ENCODE measurements at regions not wholly inside any gene's neighbourhood (a gene's known extent, or its start where the extent isn't known, plus 50 kb on each side); places are given as distances from the start of the nearest gene placed in this dataset.
"Not testable (repeated sequence)": the region's sequence is repeated elsewhere in the genome, so short reads cannot be mapped to it uniquely, and the experiment has no call there.

DNA sequence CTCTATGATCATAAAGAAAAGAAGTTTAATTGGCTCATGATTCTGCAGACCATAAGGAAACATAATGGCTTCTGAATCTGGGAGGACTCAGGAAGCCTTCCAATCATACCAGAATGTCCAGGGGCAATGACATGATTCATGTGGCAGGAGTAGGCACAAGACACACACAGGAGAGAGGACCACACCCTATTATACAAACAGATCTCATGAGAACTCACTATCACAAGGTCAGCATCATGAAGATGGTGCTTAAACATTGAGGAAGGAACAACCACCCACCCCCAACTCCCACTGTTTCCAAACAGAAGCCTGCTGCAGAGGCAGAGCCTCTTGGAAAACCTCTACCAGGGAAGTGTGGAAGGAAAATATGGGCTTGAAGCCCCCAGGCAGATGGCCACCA is 267.4 kb downstream of the POTED start:
- in situ Hi-C loops (cut with HindIII; ENCODE audit: low pct_unique_long_range_greater_than_20kb, low sequenced_read_pairs), result not testable (repeated sequence)

DNA sequence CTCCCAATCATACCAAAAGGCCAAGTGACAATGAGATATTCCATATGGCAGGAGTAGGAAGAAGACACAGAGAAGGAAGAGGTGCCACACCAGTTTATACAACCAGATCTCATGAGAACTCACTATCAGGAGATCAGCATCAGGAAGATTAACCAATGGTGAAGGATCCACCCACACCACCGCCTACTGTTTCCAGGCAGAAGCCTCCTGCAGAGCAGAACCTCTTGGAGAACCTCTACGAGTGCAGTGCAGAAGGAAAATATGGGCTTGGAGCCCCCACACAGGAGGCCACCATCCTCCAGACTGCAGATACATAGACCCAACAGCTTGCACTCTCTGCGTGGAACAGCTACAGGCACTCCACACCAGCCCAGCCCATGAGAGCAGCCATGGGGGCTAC is 264.4 kb downstream of the POTED start:
- in situ Hi-C loops (cut with HindIII; ENCODE audit: low pct_unique_long_range_greater_than_20kb, low sequenced_read_pairs); DNase-seq (ENCODE audit: low read depth, low spot score): not testable (repeated sequence)

More for the DNA sequence above, 267.4 kb downstream of the POTED start:
- not testable (repeated sequence) for DNase-seq (ENCODE audit: low read depth, low spot score)

DNA sequence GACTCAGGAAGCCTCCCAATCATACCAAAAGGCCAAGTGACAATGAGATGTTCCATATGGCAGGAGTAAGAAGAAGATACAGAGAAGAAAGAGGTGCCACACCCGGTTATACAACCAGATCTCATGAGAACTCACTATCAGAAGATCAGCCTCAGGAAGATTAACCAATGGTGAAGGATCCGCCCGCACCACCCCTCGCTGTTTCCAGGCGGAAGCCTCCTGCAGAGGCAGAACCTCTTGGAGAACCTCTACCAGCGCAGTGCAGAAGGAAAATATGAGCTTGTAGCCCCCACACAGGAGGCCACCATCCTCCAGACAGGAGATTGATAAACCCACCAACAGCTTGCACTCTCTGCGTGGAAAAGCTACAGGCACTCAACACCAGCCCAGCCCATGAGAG is 245.1 kb downstream of the POTED start:
- no peak for DNase-seq (ENCODE audit: low read depth, low spot score)
- in situ Hi-C loops (cut with HindIII; ENCODE audit: low pct_unique_long_range_greater_than_20kb, low sequenced_read_pairs), result no loop called here

DNA sequence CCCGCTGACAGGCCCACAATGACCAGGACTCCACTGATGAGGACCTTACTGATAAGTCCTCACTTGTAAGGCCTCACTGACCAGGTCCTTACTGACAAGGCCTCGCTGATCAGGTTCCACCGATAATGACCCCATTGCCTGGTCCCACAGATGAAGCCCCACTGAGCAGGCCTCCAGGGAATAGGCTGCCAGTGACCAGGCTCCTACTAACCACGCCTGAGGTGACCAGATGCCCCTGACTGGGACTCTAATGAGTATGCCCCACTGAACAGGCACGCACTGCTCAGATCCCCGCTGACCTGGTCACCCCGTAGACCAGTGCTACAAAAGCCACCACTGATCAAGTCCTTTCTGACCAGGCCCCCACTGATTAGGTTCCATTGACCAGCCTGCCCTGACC is 241.2 kb downstream of the POTED start:
- in situ Hi-C loops (cut with HindIII; ENCODE audit: low pct_unique_long_range_greater_than_20kb, low sequenced_read_pairs); DNase-seq (ENCODE audit: low read depth, low spot score): not testable (repeated sequence)

DNA sequence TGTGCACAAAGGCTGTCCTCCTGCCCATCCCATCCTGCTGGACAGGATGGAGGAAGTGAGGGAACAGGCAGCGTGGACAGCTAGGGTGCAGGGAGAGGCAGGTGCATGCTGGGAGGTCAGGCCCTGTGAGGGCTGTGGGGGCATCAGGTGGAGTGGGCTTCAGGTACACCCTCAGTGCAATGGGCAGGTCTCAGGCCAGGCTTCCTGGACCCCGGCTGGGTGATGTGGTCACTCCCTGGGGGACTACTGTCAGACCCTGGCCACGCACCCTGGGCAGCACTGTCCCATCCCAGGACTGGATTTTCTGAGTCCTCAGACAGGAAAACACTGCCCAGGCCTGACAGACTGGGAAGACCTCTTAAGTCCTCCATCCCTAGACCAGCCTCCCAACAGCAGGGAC is 239.9 kb downstream of the POTED start:
- DNase-seq (ENCODE audit: low read depth, low spot score); in situ Hi-C loops (cut with HindIII; ENCODE audit: low pct_unique_long_range_greater_than_20kb, low sequenced_read_pairs): not testable (repeated sequence)

DNA sequence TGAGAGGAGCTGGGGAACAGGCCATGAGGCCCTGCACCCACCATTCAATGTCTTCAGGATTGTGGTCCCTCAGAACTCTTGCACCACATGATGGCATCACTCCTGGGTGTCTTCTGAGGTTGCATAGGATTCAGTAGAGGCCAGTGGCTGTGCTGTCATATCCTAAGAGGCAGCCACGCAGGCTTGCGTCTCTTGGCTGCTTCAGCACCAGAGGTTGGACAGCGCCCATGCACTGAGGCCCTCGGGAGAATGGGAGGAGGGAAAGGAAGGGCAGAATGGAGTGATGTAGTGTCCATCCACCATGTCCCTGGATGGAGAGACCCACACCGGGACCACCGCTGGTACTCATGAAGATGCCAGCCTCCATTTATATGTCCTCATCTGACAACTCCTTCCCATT is 237.1 kb downstream of the POTED start:
- DNase-seq (ENCODE audit: low read depth, low spot score); in situ Hi-C loops (cut with HindIII; ENCODE audit: low pct_unique_long_range_greater_than_20kb, low sequenced_read_pairs): not testable (repeated sequence)

DNA sequence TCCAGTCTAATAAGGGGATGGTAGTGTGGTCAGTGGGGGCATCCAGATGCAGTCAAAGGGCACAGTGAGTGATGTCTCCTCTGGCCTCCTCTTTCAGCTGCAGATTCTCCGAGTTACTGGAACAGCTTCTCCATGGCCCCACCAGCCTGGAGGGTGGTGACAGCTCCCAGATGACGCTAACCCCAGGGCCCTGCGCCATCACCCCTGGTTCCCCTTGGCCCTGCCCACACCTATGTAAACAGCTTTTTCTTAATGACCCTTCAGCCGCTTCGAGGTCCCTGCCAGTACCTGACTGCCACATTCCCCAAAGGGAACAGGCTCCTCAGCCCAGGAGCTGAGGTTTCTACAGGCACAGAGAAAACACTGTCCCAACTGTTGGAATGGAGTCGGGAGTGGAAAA is 235.0 kb downstream of the POTED start:
- DNase-seq (ENCODE audit: low read depth, low spot score); in situ Hi-C loops (cut with HindIII; ENCODE audit: low pct_unique_long_range_greater_than_20kb, low sequenced_read_pairs): not testable (repeated sequence)

DNA sequence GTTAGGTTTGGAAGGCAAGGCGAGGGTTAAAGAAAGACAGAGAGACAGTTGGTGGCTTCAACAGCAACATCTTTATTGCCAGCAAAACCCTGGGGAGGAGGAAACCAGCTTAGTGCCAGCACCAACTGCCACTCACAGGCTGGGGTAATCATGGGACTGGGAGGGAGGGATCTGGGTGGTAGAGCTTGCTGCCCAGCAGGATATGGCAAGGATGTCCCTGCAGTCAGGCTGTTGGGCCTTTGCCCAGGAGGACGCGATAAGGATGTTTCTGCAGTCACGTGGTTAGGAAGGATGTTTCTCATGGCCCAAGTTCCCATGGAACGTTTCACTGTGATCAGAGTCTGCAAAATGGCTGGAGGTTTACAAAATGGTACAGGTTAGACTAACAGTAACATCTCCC is 233.5 kb downstream of the POTED start:
- DNase-seq (ENCODE audit: low read depth, low spot score); in situ Hi-C loops (cut with HindIII; ENCODE audit: low pct_unique_long_range_greater_than_20kb, low sequenced_read_pairs): not testable (repeated sequence)

DNA sequence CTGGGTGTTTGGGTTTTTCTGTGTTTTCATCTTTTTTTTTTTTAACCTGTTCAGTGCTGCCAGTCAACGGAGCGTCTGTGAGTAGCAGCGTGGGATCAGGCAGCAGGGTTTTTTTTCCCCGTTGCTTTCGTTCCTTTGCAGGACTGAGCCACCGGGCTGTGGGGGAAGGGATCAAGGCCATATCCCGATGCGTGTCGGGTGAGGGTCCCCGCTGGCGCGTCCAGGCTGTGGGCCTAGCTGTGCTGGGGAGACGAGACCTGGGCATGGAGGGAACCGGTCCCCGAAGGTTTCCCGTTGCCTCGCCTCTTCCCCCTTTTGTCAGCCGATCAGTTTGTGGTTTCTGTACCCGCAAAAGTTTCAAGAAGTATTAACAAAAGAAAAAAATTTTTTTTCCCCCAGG is 218.1 kb downstream of the POTED start:
- in situ Hi-C loops (cut with HindIII; ENCODE audit: low pct_unique_long_range_greater_than_20kb, low sequenced_read_pairs); DNase-seq (ENCODE audit: low read depth, low spot score): not testable (repeated sequence)

DNA sequence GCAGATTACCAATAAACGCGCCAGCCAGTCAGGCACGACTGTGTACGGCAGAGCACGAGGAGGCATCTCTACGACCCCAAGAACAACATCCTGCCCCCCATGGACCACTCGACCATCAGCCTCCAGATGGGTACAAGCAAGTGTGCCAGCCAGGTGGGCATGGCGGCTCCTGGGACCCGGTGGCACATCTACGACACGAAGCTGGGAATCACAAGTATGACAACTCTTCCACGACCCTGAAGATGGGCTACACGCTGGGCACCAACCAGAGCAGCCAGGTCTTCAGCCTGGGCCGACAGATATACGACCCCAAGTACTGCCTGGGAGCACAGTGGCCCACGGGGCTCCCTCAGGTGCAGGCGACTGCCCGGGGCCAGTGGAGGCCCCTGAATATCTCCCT is 217.6 kb downstream of the POTED start:
- DNase-seq (ENCODE audit: low read depth, low spot score), result no peak
- in situ Hi-C loops (cut with HindIII; ENCODE audit: low pct_unique_long_range_greater_than_20kb, low sequenced_read_pairs), result no loop called here

DNA sequence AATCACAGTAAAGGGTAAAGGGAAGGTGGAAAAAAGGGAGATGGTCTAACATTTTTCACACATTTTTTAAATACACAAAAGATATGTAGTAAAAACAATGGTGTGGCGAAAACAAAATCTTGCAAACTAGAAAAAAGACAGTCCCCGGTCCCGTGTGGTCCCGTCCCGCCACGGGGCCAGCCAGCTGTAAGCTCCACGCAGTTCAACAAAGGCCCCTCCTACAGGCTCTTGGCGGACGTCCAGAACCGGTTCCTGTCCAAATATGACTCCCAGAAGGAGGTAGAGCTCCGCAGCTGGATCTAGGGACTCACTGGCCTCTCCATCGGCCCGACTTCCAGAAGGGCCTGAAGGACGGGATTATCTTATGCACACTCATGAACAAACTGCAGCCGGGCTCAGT is 216.9 kb downstream of the POTED start:
- DNase-seq (ENCODE audit: low read depth, low spot score); in situ Hi-C loops (cut with HindIII; ENCODE audit: low pct_unique_long_range_greater_than_20kb, low sequenced_read_pairs): not testable (repeated sequence)

DNA sequence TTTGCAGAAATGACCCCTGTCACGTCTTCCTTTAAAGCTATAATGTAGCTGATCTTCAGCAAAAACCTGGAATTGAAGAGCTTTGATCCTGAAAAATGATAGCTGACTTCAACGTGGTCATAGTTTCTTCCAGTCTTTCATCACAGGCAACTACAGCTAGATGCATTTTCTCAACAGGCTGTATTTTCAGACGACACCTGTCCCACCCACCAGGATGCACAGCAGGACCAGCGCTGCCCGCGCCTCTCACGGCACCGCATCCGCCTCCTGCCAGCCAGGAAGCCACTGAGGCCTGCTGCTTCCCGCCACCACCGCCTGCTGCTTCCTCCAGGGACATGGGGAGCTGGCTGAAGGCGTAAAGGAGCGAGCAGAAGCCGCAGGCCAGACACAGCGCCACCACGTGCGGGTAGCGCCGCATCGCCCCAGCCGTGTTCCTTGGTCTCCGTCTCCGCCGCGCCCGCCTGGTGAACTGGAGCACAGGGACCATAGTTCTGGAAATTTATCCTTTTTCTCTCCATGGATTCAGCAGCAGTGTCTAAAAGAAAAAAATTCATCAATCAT is 215.7 kb downstream of the POTED start:
- DNase-seq (ENCODE audit: low read depth, low spot score); in situ Hi-C loops (cut with HindIII; ENCODE audit: low pct_unique_long_range_greater_than_20kb, low sequenced_read_pairs): not testable (repeated sequence)

DNA sequence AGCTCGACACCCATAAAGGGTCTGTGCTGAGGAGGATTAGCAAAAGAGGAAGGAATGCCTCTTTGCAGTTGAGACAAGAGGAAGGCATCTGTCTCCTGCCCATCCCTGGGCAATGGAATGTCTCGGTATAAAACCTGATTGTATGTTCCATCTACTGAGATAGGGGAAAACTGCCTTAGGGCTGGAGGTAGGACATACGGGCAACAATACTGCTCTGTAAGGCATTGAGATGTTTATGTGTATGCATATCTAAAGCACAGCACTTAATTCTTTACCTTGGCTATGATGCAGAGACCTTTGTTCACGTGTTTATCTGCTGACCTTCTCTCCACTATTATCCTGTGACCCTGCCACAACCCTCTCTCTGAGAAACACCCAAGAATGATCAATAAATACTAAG is 210.7 kb downstream of the POTED start:
- in situ Hi-C loops (cut with HindIII; ENCODE audit: low pct_unique_long_range_greater_than_20kb, low sequenced_read_pairs); DNase-seq (ENCODE audit: low read depth, low spot score): not testable (repeated sequence)

DNA sequence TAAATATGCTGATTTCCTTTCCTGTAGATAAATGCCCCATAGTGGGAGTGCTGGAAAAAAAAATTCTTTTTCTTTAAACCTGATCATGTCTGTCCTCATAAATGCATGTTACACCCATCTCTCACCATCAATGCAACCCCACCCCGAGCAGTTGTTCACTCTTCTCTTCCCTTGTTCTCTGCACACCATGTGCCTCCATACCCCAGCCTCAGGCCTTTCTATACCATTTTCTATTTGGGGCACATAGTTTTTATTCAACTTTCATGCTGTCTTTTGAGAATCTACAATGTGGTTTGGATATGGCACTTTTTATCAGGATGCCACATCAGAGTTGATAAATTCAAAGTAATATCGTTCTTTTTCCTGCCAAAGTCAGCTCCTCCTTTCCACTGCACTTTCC is 202.6 kb downstream of the POTED start:
- DNase-seq (ENCODE audit: low read depth, low spot score); in situ Hi-C loops (cut with HindIII; ENCODE audit: low pct_unique_long_range_greater_than_20kb, low sequenced_read_pairs): not testable (repeated sequence)

DNA sequence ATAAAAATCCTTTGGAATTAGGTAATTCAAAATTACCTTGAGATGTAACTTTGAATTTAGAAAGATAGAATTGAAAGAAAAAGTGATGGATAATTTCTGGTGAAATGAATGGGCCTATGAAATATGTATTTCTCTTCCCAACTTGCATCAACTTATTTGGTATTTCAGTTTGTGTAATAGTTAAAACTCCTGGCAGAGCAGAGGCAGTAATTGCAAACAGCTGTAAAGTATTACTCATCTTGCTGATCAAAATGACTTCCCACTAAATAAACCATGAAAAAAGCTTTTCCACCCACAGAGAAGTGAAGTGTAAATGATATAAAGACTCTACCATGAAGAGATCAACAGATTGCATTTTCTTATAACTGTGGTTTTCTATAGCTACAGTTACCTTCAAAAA is 201.0 kb downstream of the POTED start:
- in situ Hi-C loops (cut with HindIII; ENCODE audit: low pct_unique_long_range_greater_than_20kb, low sequenced_read_pairs); DNase-seq (ENCODE audit: low read depth, low spot score): not testable (repeated sequence)

DNA sequence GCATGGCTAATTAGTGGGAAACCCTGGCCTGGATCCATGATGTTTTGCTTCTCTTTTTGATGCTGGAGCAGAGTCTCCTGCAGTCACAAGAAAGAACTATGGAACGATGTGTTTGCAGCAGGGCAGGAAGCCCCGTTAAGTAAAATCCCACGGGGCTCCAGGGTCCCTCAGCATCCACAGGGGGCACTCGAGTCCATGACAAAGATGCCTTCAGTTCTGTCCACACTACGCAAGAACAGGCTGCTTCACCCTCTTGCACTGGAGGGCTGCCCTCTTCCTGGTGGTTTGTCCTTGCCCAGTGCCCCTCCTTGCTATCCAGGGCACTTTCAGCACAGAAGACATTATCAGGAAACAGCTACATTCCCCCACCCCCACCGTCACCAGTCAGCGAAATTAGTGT is 196.9 kb downstream of the POTED start:
- in situ Hi-C loops (cut with HindIII; ENCODE audit: low pct_unique_long_range_greater_than_20kb, low sequenced_read_pairs); DNase-seq (ENCODE audit: low read depth, low spot score): not testable (repeated sequence)

DNA sequence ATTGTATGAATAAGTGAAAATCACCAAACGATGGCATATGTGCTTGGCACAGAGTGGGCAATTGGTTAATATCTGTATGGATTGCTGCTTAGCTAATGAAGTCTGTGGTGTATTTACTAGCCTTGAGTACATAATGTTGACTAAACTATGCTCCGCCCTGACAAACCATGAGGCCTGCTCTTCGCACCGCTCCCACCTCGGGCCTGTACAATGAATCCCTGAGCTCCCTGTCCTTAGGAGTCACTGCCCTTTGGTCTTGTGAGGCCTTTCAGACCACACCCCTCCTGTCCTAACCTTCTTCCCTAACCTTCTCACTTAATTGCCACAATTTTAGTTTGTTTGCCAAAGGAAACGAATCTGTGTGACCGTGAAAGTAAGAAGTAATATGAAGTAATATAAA is 193.2 kb downstream of the POTED start:
- in situ Hi-C loops (cut with HindIII; ENCODE audit: low pct_unique_long_range_greater_than_20kb, low sequenced_read_pairs), result not testable (repeated sequence)

More for the DNA sequence above, 193.2 kb downstream of the POTED start:
- DNase-seq (ENCODE audit: low read depth, low spot score), result not testable (repeated sequence)
